Spleen (tissue), 11 donors: ENCODE measurements at regions not wholly inside any gene's neighbourhood (a gene's known extent, or its start where the extent isn't known, plus 50 kb on each side); places are given as distances from the start of the nearest gene placed in this dataset.

Experiments
- DNase-seq: peaks from one replicate; pipeline ENCODE4 v3.0.0-alpha.2; 2020
- H3K27ac ChIP-seq, 8 donors: fragments of 200-600 bp; sonication (generic) in 7 of 8; 1 replicate in 4 of 8; 2 replicates in 4 of 8; pipeline versions ENCODE4 v1.5.0 to v1.8.0; 2016 to 2021; ENCODE audit warnings: inconsistent platforms in 4 of 8, mild to moderate bottlenecking in 4 of 8, moderate library complexity in 1 of 8
- H3K27me3 ChIP-seq, 7 donors: fragments of 200-600 bp; sonication (generic) in 6 of 7; replicated peaks in 1 of 7; 1 replicate in 4 of 7; 2 replicates in 3 of 7; pipeline versions ENCODE4 v1.5.0 to v1.8.0; 2016 to 2021; ENCODE audit warnings: inconsistent platforms in 3 of 7, mild to moderate bottlenecking in 1 of 7
- H3K36me3 ChIP-seq, 6 donors: fragments of 200-600 bp; sonication (generic) in 5 of 6; 1 replicate in 4 of 6; 2 replicates in 2 of 6; pipeline versions ENCODE4 v1.5.0 to v1.8.0; 2016 to 2021; ENCODE audit warnings: inconsistent platforms in 2 of 6
- H3K4me1 ChIP-seq, 6 donors: fragments of 200-600 bp; sonication (generic) in 5 of 6; 1 replicate in 3 of 6; 2 replicates in 3 of 6; pipeline versions ENCODE4 v1.5.0 to v1.8.0; 2016 to 2021; ENCODE audit warnings: inconsistent platforms in 3 of 6
- H3K4me3 ChIP-seq, 8 donors: fragments of 200-600 bp; sonication (generic) in 7 of 8; 1 replicate in 4 of 8; 2 replicates in 4 of 8; pipeline versions ENCODE4 v1.5.0 to v1.8.0; 2016 to 2021; ENCODE audit warnings: inconsistent platforms in 4 of 8, mild to moderate bottlenecking in 4 of 8, moderate library complexity in 2 of 8
- H3K9me3 ChIP-seq, 8 donors: fragments of 200-600 bp; sonication (generic) in 7 of 8; 1 replicate in 4 of 8; 2 replicates in 4 of 8; pipeline versions ENCODE4 v1.5.0 to v1.8.0; 2016 to 2021; ENCODE audit warnings: inconsistent platforms in 4 of 8
- POLR2A ChIP-seq, 3 donors: fragments of 450-650 bp; IDR thresholded peaks; one replicate each; pipeline ENCODE4 v1.5.1; 2017; ENCODE audit warnings: antibody characterized with exemption in 3 of 3, mild to moderate bottlenecking in 1 of 3
- POLR2AphosphoS5 ChIP-seq, 3 donors: sonication (generic); formaldehyde crosslinking; IDR thresholded peaks; one replicate each; pipeline ENCODE4 v1.5.1; 2017; ENCODE audit warnings: antibody characterized with exemption in 3 of 3
- WGBS, 5 donors: extraction: QIAGEN DNeasy Blood & Tissue Kit in 3 of 5; methylation state at CpG; one replicate each; pipeline versions ENCODE4 v1.1.5 to v1.1.7; 2013 to 2018; 5-methylcytosine and 5-hydroxymethylcytosine counted together
- intact Hi-C: fragments of 100-400 bp; cut with DNase I; formaldehyde crosslinking; loops from one replicate; pipeline ENCODE4 v1.15.0; 2023; ENCODE audit warnings: low total_unique reads
- TF ChIP-seq, protein P1 (sequence below), 11 experiments: fragments of 200-600 bp in 7 of 11; fragments of 450-650 bp in 4 of 11; sonication (generic) in 4 of 11; IDR thresholded peaks in 8 of 11; conservative IDR thresholded peaks in 3 of 11; 1 replicate in 7 of 11; 2 replicates in 4 of 11; pipeline versions ENCODE4 v1.4.0 to v1.8.0; 2016 to 2021; ENCODE audit warnings: antibody characterized with exemption in 11 of 11, inconsistent platforms in 4 of 11, mild to moderate bottlenecking in 1 of 11
- donor health status: healthy with polysubstance abuse.
- donor health status: DM: no; HTN: no; CAD: no; lungs with moderate emphysema.
- donor health status: DM: no; HTN: no; CAD: no.
- donor health status: Bipolar disorder and iron deficiency.
- donor health status: healthy.
- donor health status: DM: no; HTN: no; CAD: no.
- donor health status: DM: yes; HTN: yes; CAD: no.

DNA sequence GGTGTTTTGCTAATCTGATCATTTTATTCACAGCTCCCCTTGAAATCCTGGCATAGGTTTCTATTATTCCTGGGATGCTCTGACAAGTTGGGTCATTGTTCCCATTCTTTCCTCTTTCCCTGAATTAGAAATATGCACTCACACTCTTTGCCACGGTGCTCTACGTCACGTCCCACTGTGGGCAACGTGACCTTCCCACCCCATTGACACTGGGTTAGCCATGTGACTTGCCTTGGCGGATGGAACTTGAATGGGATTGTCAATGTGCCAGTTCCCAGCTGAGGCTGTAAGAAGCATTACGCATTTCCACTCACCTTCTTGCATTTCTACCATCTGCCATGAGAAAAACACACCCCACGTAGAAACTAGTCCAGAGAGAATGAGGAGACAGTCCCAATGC is 492.4 kb downstream of the SHISA9 start:
- no peak overlapping the region for H3K27ac ChIP-seq
- no peaks in the 10 kb centered on the region for H3K4me1 ChIP-seq
- TF ChIP-seq POLR2A (IDR thresholded peaks at IDR 0.05) (no peak), POLR2AphosphoS5 (IDR thresholded peaks at IDR 0.05) (no peak)
- TF ChIP-seq, protein P1, sequence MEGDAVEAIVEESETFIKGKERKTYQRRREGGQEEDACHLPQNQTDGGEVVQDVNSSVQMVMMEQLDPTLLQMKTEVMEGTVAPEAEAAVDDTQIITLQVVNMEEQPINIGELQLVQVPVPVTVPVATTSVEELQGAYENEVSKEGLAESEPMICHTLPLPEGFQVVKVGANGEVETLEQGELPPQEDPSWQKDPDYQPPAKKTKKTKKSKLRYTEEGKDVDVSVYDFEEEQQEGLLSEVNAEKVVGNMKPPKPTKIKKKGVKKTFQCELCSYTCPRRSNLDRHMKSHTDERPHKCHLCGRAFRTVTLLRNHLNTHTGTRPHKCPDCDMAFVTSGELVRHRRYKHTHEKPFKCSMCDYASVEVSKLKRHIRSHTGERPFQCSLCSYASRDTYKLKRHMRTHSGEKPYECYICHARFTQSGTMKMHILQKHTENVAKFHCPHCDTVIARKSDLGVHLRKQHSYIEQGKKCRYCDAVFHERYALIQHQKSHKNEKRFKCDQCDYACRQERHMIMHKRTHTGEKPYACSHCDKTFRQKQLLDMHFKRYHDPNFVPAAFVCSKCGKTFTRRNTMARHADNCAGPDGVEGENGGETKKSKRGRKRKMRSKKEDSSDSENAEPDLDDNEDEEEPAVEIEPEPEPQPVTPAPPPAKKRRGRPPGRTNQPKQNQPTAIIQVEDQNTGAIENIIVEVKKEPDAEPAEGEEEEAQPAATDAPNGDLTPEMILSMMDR (IDR thresholded peaks at IDR 0.05 in 8 of 11, conservative IDR thresholded peaks at IDR 0.05 in 3 of 11) = no peak
- intact Hi-C loops = no loop called here
- H3K9me3 ChIP-seq = peaks cover 0 to 7% (median 0%) of the 10 kb centered on the region in 8 donors
- no peak overlapping the region for H3K4me3 ChIP-seq
- H3K36me3 ChIP-seq = no peaks in the 10 kb centered on the region
- WGBS, 5 donors = 78 to 93% (median 83%) methylated on average over 7 of the region's 7 CpGs
- no peaks in the 10 kb centered on the region for H3K27me3 ChIP-seq
- DNase-seq = no peak

DNA sequence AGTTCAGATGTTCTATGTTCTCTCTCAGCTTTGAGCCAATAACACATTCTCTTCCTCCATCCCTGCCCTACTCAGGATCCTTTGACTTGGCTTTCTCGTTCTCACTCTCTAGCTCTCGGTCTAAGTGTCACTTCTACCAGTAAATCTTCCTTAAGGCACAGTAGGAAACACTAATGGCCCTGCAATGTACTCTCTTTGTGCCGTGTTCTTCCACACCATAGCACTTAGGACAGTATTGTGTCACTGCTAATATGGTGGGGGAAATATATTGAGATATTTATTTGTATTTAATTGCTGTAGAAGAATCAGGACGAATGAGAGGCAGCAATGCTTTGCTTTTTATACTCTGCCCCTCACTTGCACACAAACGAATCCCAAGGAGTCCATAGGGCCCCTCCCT is 493.1 kb downstream of the SHISA9 start:
- H3K27me3 ChIP-seq = no peaks in the 10 kb centered on the region
- peaks cover 0 to 7% (median 0%) of the 10 kb centered on the region in 8 donors for H3K9me3 ChIP-seq
- H3K36me3 ChIP-seq = no peaks in the 10 kb centered on the region
- no peaks in the 10 kb centered on the region for H3K4me1 ChIP-seq
- no peak for DNase-seq
- TF ChIP-seq, protein P1 (IDR thresholded peaks at IDR 0.05 in 8 of 11, conservative IDR thresholded peaks at IDR 0.05 in 3 of 11) = no peak
- TF ChIP-seq POLR2A (IDR thresholded peaks at IDR 0.05) (no peak), POLR2AphosphoS5 (IDR thresholded peaks at IDR 0.05) (no peak)
- 50 to 69% (median 65%) methylated on average over 5 of the region's 5 CpGs for WGBS, 5 donors
- H3K27ac ChIP-seq = no peak overlapping the region
- no peak overlapping the region for H3K4me3 ChIP-seq
- intact Hi-C loops = no loop called here

DNA sequence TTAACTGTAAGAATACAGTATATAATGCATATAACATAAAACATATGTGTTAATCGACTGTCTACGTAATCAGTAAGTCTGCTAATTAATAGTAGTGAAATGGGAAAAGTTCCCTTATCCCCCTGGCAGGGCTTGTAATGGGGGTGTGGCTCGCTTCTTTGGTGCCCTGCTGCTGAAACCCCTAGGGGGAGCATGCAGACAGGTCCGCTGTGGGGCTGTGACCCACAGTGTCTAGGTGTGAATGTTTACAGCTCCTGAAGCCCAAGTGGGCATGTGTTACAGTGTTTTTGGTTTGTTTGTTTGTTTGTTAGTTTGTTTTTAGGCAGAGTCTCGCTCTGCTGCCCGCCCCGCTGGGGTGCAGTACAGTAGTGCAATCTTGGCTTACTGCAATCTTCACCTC is 495.7 kb downstream of the SHISA9 start:
- Histone ChIP-seq H3K4me3 (no peak overlapping the region), H3K4me1 (no peaks in the 10 kb centered on the region), H3K27ac (no peak overlapping the region), H3K27me3 (no peaks in the 10 kb centered on the region), H3K9me3 (peaks cover 0 to 19% (median 0%) of the 10 kb centered on the region in 8 donors), H3K36me3 (no peaks in the 10 kb centered on the region)
- TF ChIP-seq POLR2AphosphoS5 (IDR thresholded peaks at IDR 0.05) (no peak), POLR2A (IDR thresholded peaks at IDR 0.05) (no peak)
- TF ChIP-seq, protein P1 (IDR thresholded peaks at IDR 0.05 in 8 of 11, conservative IDR thresholded peaks at IDR 0.05 in 3 of 11) = no peak
- DNase-seq = no peak
- WGBS, 5 donors = 81 to 91% (median 87%) methylated on average over 7 of the region's 7 CpGs
- intact Hi-C loops = no loop called here

DNA sequence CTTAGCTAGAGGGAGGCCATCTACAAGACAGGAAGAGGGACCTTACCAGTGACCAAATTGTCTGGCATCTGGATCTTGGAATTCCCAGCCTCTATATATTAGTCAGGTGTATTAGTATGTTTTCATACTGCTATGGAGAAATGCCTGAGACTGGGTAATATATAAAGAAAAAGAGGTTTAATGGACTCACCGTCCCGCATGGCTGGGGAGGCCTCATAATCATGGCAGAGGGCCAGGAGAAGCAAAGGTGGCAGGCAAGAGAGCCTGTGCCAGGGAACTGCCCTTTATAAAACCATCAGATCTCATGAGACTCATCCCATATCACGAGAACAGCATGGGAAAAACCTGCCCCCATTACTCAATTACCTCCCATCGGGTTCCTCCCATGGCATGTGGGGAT is 500.2 kb downstream of the SHISA9 start:
- no peak for TF ChIP-seq POLR2AphosphoS5 (IDR thresholded peaks at IDR 0.05)
- TF ChIP-seq POLR2A (IDR thresholded peaks at IDR 0.05) = no peak
- TF ChIP-seq, protein P1 (IDR thresholded peaks at IDR 0.05 in 8 of 11, conservative IDR thresholded peaks at IDR 0.05 in 3 of 11) = no peak
- Histone ChIP-seq H3K9me3 (peaks cover 0 to 28% (median 0%) of the 10 kb centered on the region in 8 donors), H3K4me3 (no peak overlapping the region), H3K4me1 (no peaks in the 10 kb centered on the region), H3K27ac (no peak overlapping the region), H3K36me3 (no peaks in the 10 kb centered on the region), H3K27me3 (no peaks in the 10 kb centered on the region)
- no peak for DNase-seq
- WGBS, 5 donors = 66 to 91% (median 82%) methylated on average over 4 of the region's 4 CpGs
- intact Hi-C loops = no loop called here
